HS-27A (cell line): ENCODE measurements at regions not wholly inside any gene's neighbourhood (a gene's known extent, or its start where the extent isn't known, plus 50 kb on each side); places are given as distances from the start of the nearest gene placed in this dataset.
"Not testable (repeated sequence)": the region's sequence is repeated elsewhere in the genome, so short reads cannot be mapped to it uniquely, and the experiment has no call there.

Experiments
- DNase-seq: peaks from one replicate; pipeline ENCODE4 v3.0.0-alpha.2; 2012; ENCODE audit warnings: low read depth, missing footprints

- no peak for DNase-seq
Measured at GRCh38 chr2:211144078-211144477, 587.7 kb downstream of the CPS1 start.

- DNase-seq: no peak
Measured at GRCh38 chr2:211144974-211145665, 588.7 kb downstream of the CPS1 start.

GRCh38 chr2:211149731-211150130, 593.3 kb downstream of the CPS1 start:
- DNase-seq: no peak

- DNase-seq: no peak
Measured at GRCh38 chr2:211157211-211157610, 600.8 kb downstream of the CPS1 start.

- DNase-seq: no peak
Measured at GRCh38 chr2:211157856-211158463, 601.6 kb downstream of the CPS1 start.

GRCh38 chr2:211159972-211160371, 603.6 kb downstream of the CPS1 start:
- no peak for DNase-seq

GRCh38 chr2:211161236-211161635, 604.8 kb downstream of the CPS1 start:
- DNase-seq: no peak

GRCh38 chr2:211162911-211163310, 606.5 kb downstream of the CPS1 start:
- no peak for DNase-seq

- DNase-seq: no peak
Measured at GRCh38 chr2:211170843-211171242, 614.4 kb downstream of the CPS1 start.

- DNase-seq: no peak
Measured at GRCh38 chr2:211174021-211174420, 617.6 kb downstream of the CPS1 start.

- no peak for DNase-seq
Measured at GRCh38 chr2:211174631-211175030, 618.2 kb downstream of the CPS1 start.

- no peak for DNase-seq
Measured at GRCh38 chr2:211175956-211176355, 619.6 kb downstream of the CPS1 start.

GRCh38 chr2:211176514-211177141, 620.2 kb downstream of the CPS1 start:
- DNase-seq: no peak

- DNase-seq: no peak
Measured at GRCh38 chr2:211181626-211182025, 625.2 kb downstream of the CPS1 start.

- no peak for DNase-seq
Measured at GRCh38 chr2:211187602-211188001, 631.2 kb downstream of the CPS1 start.

GRCh38 chr2:211203986-211204385, 647.6 kb downstream of the CPS1 start:
- DNase-seq: no peak

- no peak for DNase-seq
Measured at GRCh38 chr2:211204456-211204855, 648.1 kb downstream of the CPS1 start.

GRCh38 chr2:211204902-211205301, 648.5 kb downstream of the CPS1 start:
- no peak for DNase-seq

- no peak for DNase-seq
Measured at GRCh38 chr2:211205358-211205757, 649.0 kb downstream of the CPS1 start.

- DNase-seq: no peak
Measured at GRCh38 chr2:211205836-211206235, 649.4 kb downstream of the CPS1 start.

GRCh38 chr2:211216221-211216620, 659.8 kb downstream of the CPS1 start:
- no peak for DNase-seq

GRCh38 chr2:211219548-211219947, 663.1 kb downstream of the CPS1 start:
- not testable (repeated sequence) for DNase-seq

GRCh38 chr2:211225784-211226183, 669.4 kb downstream of the CPS1 start:
- no peak for DNase-seq
